OCI-LY1 (cell line): ENCODE measurements at regions not wholly inside any gene's neighbourhood (a gene's known extent, or its start where the extent isn't known, plus 50 kb on each side); places are given as distances from the start of the nearest gene placed in this dataset.

Experiments
- H2AFZ ChIP-seq: fragments of 200-600 bp; sonication (generic), shearing (Covaris generic); 2 replicates; pipeline ENCODE4 v1.6.0; 2014; ENCODE audit warnings: antibody characterized with exemption, mild to moderate bottlenecking, low read length
- H3F3A ChIP-seq: fragments of 200-600 bp; sonication (generic), shearing (Covaris generic); 2 replicates; pipeline ENCODE4 v1.6.0; 2014; ENCODE audit warnings: mild to moderate bottlenecking, antibody characterized with exemption, low read length, moderate library complexity; ENCODE audit not compliant: insufficient read depth
- H3K27ac ChIP-seq: fragments of 200-600 bp; sonication (generic); 2 replicates; pipeline ENCODE4 v1.5.1; 2014; ENCODE audit warnings: low read length, mixed run types, mild to moderate bottlenecking, low read depth; ENCODE audit not compliant: poor library complexity, severe bottlenecking
- H3K27me3 ChIP-seq: fragments of 200-600 bp; sonication (generic); 2 replicates; pipeline ENCODE4 v1.6.0; 2014; ENCODE audit warnings: antibody characterized with exemption, mild to moderate bottlenecking, low read length, moderate library complexity; ENCODE audit not compliant: insufficient read depth
- H3K36me3 ChIP-seq: fragments of 200-600 bp; sonication (generic); 2 replicates; pipeline ENCODE4 v1.6.1; 2014; ENCODE audit warnings: mild to moderate bottlenecking, antibody characterized with exemption, low read length, moderate library complexity, mixed read lengths; ENCODE audit not compliant: insufficient read depth
- H3K4me1 ChIP-seq: fragments of 200-600 bp; sonication (generic); 2 replicates; pipeline ENCODE4 v1.5.1; 2014; ENCODE audit warnings: mild to moderate bottlenecking, low read length, moderate library complexity; ENCODE audit not compliant: insufficient read depth, severe bottlenecking
- H3K4me2 ChIP-seq: fragments of 200-600 bp; sonication (generic), shearing (Covaris generic); 2 replicates; pipeline ENCODE4 v1.6.1; 2014; ENCODE audit warnings: low read length
- H3K4me3 ChIP-seq: fragments of 200-600 bp; sonication (generic); 2 replicates; pipeline ENCODE4 v1.5.1; 2014; ENCODE audit warnings: low read length, low read depth, mild to moderate bottlenecking, mixed read lengths; ENCODE audit not compliant: poor library complexity, severe bottlenecking
- H3K79me2 ChIP-seq: fragments of 200-600 bp; shearing (Covaris generic); 2 replicates; pipeline ENCODE4 v1.6.1; 2016; ENCODE audit warnings: mixed run types, low read length, mixed read lengths; ENCODE audit not compliant: insufficient read depth
- H3K9ac ChIP-seq: fragments of 200-600 bp; sonication (generic), shearing (Covaris generic); 2 replicates; pipeline ENCODE4 v1.6.1; 2014; ENCODE audit warnings: mild to moderate bottlenecking, low read length, mixed read lengths
- H3K9me2 ChIP-seq: fragments of 200-600 bp; sonication (generic), shearing (Covaris generic); 2 replicates; pipeline ENCODE4 v1.6.1; 2014; ENCODE audit warnings: low read depth, mild to moderate bottlenecking, low read length, mixed read lengths
- H3K9me3 ChIP-seq: fragments of 200-600 bp; shearing (Covaris generic); 2 replicates; pipeline ENCODE4 v1.6.1; 2014; ENCODE audit warnings: low read length, mixed read lengths
- H4K20me1 ChIP-seq: fragments of 200-600 bp; sonication (generic), shearing (Covaris generic); 2 replicates; pipeline ENCODE4 v1.6.0; 2016; ENCODE audit warnings: mild to moderate bottlenecking, low read length; ENCODE audit not compliant: insufficient read depth
- CTCF ChIP-seq: fragments of 200-600 bp; sonication (generic), shearing (Covaris generic); IDR thresholded peaks from 2 replicates; pipeline ENCODE4 v1.5.1; 2017; ENCODE audit warnings: mild to moderate bottlenecking, antibody characterized with exemption, low read length, moderate library complexity, mixed read lengths
- EZH2 ChIP-seq: fragments of 200-600 bp; sonication (generic), shearing (Covaris generic); IDR thresholded peaks from 2 replicates; pipeline ENCODE4 v1.8.0; 2017; ENCODE audit warnings: borderline replicate concordance, mixed run types, mild to moderate bottlenecking, antibody characterized with exemption, low read length, moderate library complexity, mixed read lengths

GRCh38 chr4:62320612-62321011, 1120.5 kb downstream of the ADGRL3 start:
- no peaks in the 10 kb centered on the region for H3K9me3 ChIP-seq
- no peaks in the 10 kb centered on the region for H3K27me3 ChIP-seq
- no peak overlapping the region for H3K4me3 ChIP-seq
- no peaks in the 10 kb centered on the region for H3K4me1 ChIP-seq
- no peak overlapping the region for H3K9ac ChIP-seq
- no peak overlapping the region for H3K27ac ChIP-seq
- H3K79me2 ChIP-seq, result no peaks in the 10 kb centered on the region
- no peak for TF ChIP-seq CTCF
- no peak for TF ChIP-seq EZH2
- H3K4me2 ChIP-seq, result no peak overlapping the region
- H3K36me3 ChIP-seq, result no peaks in the 10 kb centered on the region
- H2AFZ ChIP-seq, result no peak overlapping the region
- H4K20me1 ChIP-seq, result no peaks in the 10 kb centered on the region
- no peaks in the 10 kb centered on the region for H3F3A ChIP-seq
- H3K9me2 ChIP-seq, result no peaks in the 10 kb centered on the region

GRCh38 chr4:62302710-62303109, 1102.6 kb downstream of the ADGRL3 start:
- no peak overlapping the region for H3K27ac ChIP-seq
- no peaks in the 10 kb centered on the region for H3K79me2 ChIP-seq
- H3K9me2 ChIP-seq, result no peaks in the 10 kb centered on the region
- no peak overlapping the region for H2AFZ ChIP-seq
- no peaks in the 10 kb centered on the region for H4K20me1 ChIP-seq
- no peak overlapping the region for H3K4me3 ChIP-seq
- H3F3A ChIP-seq, result no peaks in the 10 kb centered on the region
- no peaks in the 10 kb centered on the region for H3K4me1 ChIP-seq
- H3K4me2 ChIP-seq, result no peak overlapping the region
- no peaks in the 10 kb centered on the region for H3K27me3 ChIP-seq
- no peaks in the 10 kb centered on the region for H3K9me3 ChIP-seq
- no peaks in the 10 kb centered on the region for H3K36me3 ChIP-seq
- H3K9ac ChIP-seq, result no peak overlapping the region
- TF ChIP-seq CTCF, result no peak
- no peak for TF ChIP-seq EZH2

- Histone ChIP-seq H3K9me3 (no peaks in the 10 kb centered on the region), H3K4me1 (no peaks in the 10 kb centered on the region), H3K27ac (no peak overlapping the region), H4K20me1 (no peaks in the 10 kb centered on the region), H3K79me2 (no peaks in the 10 kb centered on the region), H3K4me2 (no peak overlapping the region), H3K9ac (no peak overlapping the region), H3K27me3 (no peaks in the 10 kb centered on the region), H3K9me2 (no peaks in the 10 kb centered on the region), H3K36me3 (no peaks in the 10 kb centered on the region), H3K4me3 (no peak overlapping the region), H3F3A (no peaks in the 10 kb centered on the region), H2AFZ (no peak overlapping the region)
- no peak for TF ChIP-seq CTCF
- no peak for TF ChIP-seq EZH2
Measured at GRCh38 chr4:62301500-62301899, 1101.4 kb downstream of the ADGRL3 start.
